Pancreas (tissue), 10 donors: ENCODE measurements at regions not wholly inside any gene's neighbourhood (a gene's known extent, or its start where the extent isn't known, plus 50 kb on each side); places are given as distances from the start of the nearest gene placed in this dataset.

ENCODE experiments used
- ATAC-seq, 4 donors: fragments of 200-7000 bp; cut with Tn5 transposase; one replicate each; pipeline versions ENCODE4 v1.8.0 to v1.9.1; 2020; ENCODE audit warnings: mild to moderate bottlenecking in 4 of 4, moderate library complexity in 4 of 4
- DNase-seq, 6 donors: peaks; one replicate each; pipeline ENCODE4 v3.0.0-alpha.2; 2020
- FAIRE-seq: peaks from 2 replicates; lab custom pipeline; 2012; peaks lifted over from hg19 to GRCh38; lab: Jason Lieb, UNC
- H3K27ac ChIP-seq, 4 donors: fragments of 200-600 bp; sonication (generic); 1 replicate in 3 of 4; 2 replicates in 1 of 4; pipeline versions ENCODE4 v1.5.0 to v1.8.0; 2020
- H3K27me3 ChIP-seq, 4 donors: fragments of 200-600 bp; one replicate each; pipeline ENCODE4 v1.8.0; 2021
- H3K36me3 ChIP-seq, 3 donors: fragments of 200-600 bp; sonication (generic) in 1 of 3; one replicate each; pipeline versions ENCODE4 v1.5.0 to v1.8.0; 2020 to 2021
- H3K4me1 ChIP-seq, 3 donors: fragments of 200-600 bp; one replicate each; pipeline ENCODE4 v1.8.0; 2021
- H3K4me3 ChIP-seq, 4 donors: fragments of 200-600 bp; sonication (generic) in 2 of 4; one replicate each; pipeline versions ENCODE4 v1.5.0 to v1.8.0; 2020 to 2021
- H3K9me3 ChIP-seq, 4 donors: fragments of 200-600 bp; one replicate each; pipeline ENCODE4 v1.8.0; 2021
- WGBS, 2 donors: extraction: QIAGEN DNeasy Blood & Tissue Kit; methylation state at CpG; one replicate each; pipeline ENCODE4 v1.1.7; 2013; 5-methylcytosine and 5-hydroxymethylcytosine counted together
- intact Hi-C, 3 donors: fragments of 100-400 bp; cut with DNase I; formaldehyde crosslinking; loops; one replicate each; pipeline versions ENCODE4 v1.11.1 to v1.14.2; 2022
- TF ChIP-seq, protein P1 (sequence below), 4 donors: fragments of 200-600 bp; sonication (generic) in 3 of 4; IDR thresholded peaks; one replicate each; pipeline versions ENCODE4 v1.5.0 to v1.8.0; 2021; ENCODE audit warnings: antibody characterized with exemption in 4 of 4
- donor health status: healthy with polysubstance abuse.
- donor health status: DM: no; HTN: no; CAD: no; lungs with moderate emphysema.
- donor health status: DM: no; HTN: no; CAD: no.
- donor health status: control.
- donor health status: control.
- donor health status: Bipolar disorder and iron deficiency.
- donor health status: DM: yes; HTN: yes; CAD: no.
- donor health status: DM: no; HTN: no; CAD: no.
- donor health status: DM: no; HTN: no; CAD: no.
- donor health status: DM: yes; HTN: yes; CAD: no.

DNA sequence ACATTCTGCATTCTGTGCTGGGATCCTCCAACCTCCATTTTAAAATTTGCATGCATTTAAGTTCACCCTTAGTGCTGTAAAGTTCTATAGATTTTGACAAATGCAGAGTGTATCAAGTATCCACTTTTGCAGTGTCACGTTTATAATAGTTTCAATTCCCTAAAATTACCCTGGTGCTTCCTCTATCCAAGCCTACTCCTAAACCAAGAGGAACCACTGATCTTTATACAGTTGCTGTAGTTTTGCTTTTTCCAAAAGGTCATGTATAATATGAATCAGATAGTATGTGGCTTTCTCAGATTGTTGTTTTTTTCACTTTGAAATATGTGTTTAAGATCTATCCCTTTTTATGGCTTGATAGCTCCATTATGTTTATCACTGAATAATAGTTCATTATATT lies 468.4 kb upstream of the CDH6 start:
- 39 to 62% methylated on average over 1 of the region's 1 CpG for WGBS, 2 donors
- H3K4me1 ChIP-seq: no peaks in the 10 kb centered on the region
- no peaks in the 10 kb centered on the region for H3K9me3 ChIP-seq
- no peak for DNase-seq
- ATAC-seq: no peak
- intact Hi-C loops: no loop called here
- no peaks in the 10 kb centered on the region for H3K27me3 ChIP-seq
- no peak overlapping the region for H3K4me3 ChIP-seq
- TF ChIP-seq, protein P1, sequence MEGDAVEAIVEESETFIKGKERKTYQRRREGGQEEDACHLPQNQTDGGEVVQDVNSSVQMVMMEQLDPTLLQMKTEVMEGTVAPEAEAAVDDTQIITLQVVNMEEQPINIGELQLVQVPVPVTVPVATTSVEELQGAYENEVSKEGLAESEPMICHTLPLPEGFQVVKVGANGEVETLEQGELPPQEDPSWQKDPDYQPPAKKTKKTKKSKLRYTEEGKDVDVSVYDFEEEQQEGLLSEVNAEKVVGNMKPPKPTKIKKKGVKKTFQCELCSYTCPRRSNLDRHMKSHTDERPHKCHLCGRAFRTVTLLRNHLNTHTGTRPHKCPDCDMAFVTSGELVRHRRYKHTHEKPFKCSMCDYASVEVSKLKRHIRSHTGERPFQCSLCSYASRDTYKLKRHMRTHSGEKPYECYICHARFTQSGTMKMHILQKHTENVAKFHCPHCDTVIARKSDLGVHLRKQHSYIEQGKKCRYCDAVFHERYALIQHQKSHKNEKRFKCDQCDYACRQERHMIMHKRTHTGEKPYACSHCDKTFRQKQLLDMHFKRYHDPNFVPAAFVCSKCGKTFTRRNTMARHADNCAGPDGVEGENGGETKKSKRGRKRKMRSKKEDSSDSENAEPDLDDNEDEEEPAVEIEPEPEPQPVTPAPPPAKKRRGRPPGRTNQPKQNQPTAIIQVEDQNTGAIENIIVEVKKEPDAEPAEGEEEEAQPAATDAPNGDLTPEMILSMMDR (IDR thresholded peaks at IDR 0.05): no peak
- no peaks in the 10 kb centered on the region for H3K36me3 ChIP-seq
- no peak for FAIRE-seq
- H3K27ac ChIP-seq: no peak overlapping the region

DNA sequence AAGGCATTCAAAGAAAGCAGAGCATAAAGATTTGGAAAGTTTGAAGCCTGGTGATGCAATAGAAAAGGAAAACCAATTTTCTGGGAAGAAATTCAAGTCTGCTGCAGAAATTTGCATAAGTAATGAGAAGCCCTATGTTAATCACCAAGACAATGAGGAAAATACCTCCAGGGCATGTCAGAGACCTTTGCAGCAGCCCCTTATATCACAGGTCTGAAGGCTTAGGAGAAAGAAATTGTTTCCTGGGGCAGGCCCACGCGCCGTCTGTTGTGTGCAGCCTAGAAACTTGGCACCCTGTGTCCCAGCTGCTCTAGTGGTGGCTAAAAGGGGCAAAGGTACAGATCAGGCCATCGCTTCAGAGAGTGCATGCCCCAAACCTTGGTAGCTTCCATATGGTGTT lies 495.3 kb upstream of the CDH6 start:
- Histone ChIP-seq H3K4me3 (no peak overlapping the region), H3K9me3 (no peaks in the 10 kb centered on the region), H3K27ac (no peak overlapping the region), H3K36me3 (no peaks in the 10 kb centered on the region), H3K4me1 (no peaks in the 10 kb centered on the region), H3K27me3 (no peaks in the 10 kb centered on the region)
- ATAC-seq (no peak), FAIRE-seq (no peak), DNase-seq (no peak)
- intact Hi-C loops: no loop called here
- TF ChIP-seq, protein P1 (IDR thresholded peaks at IDR 0.05): no peak
- 78 to 92% methylated on average over 4 of the region's 4 CpGs for WGBS, 2 donors

DNA sequence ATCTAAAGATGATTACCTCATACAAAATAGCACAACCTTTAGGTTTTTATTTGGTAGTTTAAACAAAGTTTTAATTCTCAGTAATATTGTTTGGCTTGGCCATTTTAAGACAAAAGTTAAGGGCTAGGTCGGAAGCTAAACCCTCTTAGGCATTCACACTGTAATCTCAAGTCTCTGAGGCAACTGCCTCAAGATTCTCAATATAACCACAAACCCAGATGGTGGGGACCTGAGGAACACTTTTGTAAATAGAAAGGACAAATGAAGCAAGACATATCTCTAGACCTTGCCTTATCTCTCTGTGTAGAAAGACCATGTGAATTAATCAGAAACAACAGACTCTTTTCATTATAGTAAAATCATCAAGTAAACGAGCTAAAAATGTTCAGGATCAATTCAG lies 500.2 kb upstream of the CDH6 start:
- intact Hi-C loops: no loop called here
- Histone ChIP-seq H3K4me3 (no peak overlapping the region), H3K4me1 (no peaks in the 10 kb centered on the region), H3K9me3 (no peaks in the 10 kb centered on the region), H3K36me3 (no peaks in the 10 kb centered on the region), H3K27ac (no peak overlapping the region), H3K27me3 (no peaks in the 10 kb centered on the region)
- TF ChIP-seq, protein P1 (IDR thresholded peaks at IDR 0.05): no peak
- FAIRE-seq (no peak), DNase-seq (no peak), ATAC-seq (no peak)
- 25 to 28% methylated on average over 2 of the region's 2 CpGs for WGBS, 2 donors

DNA sequence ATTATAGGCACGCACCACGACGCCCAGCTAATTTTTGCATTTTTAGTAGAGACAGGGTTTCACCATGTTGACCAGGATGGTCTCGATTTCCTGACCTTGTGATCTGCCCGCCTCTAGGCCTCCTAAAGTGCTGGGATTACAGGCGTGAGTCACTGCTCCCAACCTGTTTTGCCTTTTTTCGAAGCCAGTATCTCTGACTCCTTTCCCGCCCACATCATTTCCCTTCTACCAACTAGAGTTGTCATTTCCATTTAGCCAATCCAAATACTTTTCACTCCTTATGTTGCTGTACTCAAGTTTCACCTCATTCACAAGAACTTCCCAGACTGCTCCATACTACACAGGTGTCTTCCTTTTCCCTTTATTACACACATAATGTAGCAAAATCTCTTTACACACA lies 502.6 kb upstream of the CDH6 start:
- H3K9me3 ChIP-seq: no peaks in the 10 kb centered on the region
- WGBS, 2 donors: 56 to 83% methylated on average over 8 of the region's 8 CpGs
- no peak overlapping the region for H3K4me3 ChIP-seq
- H3K27me3 ChIP-seq: no peaks in the 10 kb centered on the region
- TF ChIP-seq, protein P1 (IDR thresholded peaks at IDR 0.05): no peak
- FAIRE-seq (no peak), DNase-seq (no peak), ATAC-seq (no peak)
- no peak overlapping the region for H3K27ac ChIP-seq
- intact Hi-C loops: no loop called here
- no peaks in the 10 kb centered on the region for H3K36me3 ChIP-seq
- H3K4me1 ChIP-seq: no peaks in the 10 kb centered on the region

DNA sequence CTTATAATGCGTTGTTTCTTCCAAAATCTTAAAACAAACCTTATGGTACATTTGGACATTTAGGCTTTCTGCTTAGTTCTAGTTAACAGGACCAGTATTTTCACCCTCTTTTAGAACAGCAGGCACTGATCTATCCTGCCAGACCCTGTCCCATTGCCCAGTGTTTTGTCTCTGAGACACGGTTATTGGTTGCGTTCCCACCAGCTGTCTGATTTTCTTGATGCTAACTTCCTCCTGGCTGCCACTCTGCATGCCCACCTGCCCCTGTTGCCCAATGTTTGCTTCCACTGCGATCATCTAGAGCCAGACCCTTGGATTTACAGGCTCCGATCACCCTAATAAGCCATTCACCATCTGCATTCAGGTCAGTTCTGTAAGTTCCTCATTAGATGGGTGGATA lies 506.0 kb upstream of the CDH6 start:
- WGBS, 2 donors: 70 to 86% methylated on average over 5 of the region's 5 CpGs
- no peak for ATAC-seq
- intact Hi-C loops: no loop called here

More for the DNA sequence above, 506.0 kb upstream of the CDH6 start:
- H3K27ac ChIP-seq: no peak overlapping the region
- H3K4me3 ChIP-seq: no peak overlapping the region
- no peak for DNase-seq
- no peaks in the 10 kb centered on the region for H3K9me3 ChIP-seq
- TF ChIP-seq, protein P1 (IDR thresholded peaks at IDR 0.05): no peak
- FAIRE-seq: no peak
- H3K4me1 ChIP-seq: no peaks in the 10 kb centered on the region
- H3K36me3 ChIP-seq: no peaks in the 10 kb centered on the region
- H3K27me3 ChIP-seq: no peaks in the 10 kb centered on the region
